ENCODE measurements at regions not wholly inside any gene's neighbourhood (a gene's known extent, or its start where the extent isn't known, plus 50 kb on each side); places are given as distances from the start of the nearest gene placed in this dataset.

- TF ChIP-seq CTCF (IDR thresholded peaks at IDR 0.05): no peak
- TF ChIP-seq POLR2A (IDR thresholded peaks at IDR 0.05): no peak
Measured at GRCh38 chr2:234422981-234423431, 73.9 kb downstream of the ARL4C start.

Data from body of pancreas (tissue), 4 donors.